Keratinocyte (primary cell): ENCODE measurements at regions not wholly inside any gene's neighbourhood (a gene's known extent, or its start where the extent isn't known, plus 50 kb on each side); places are given as distances from the start of the nearest gene placed in this dataset.

Experiments used
- EZH2 ChIP-seq: IDR thresholded peaks from one replicate; pipeline ENCODE4 v1.6.1; 2012; ENCODE audit warnings: inconsistent platforms, mild to moderate bottlenecking, low read length, moderate library complexity
- TF ChIP-seq, protein P1 (sequence below), 3 experiments: IDR thresholded peaks in 1 of 3; conservative IDR thresholded peaks in 1 of 3; optimal IDR thresholded peaks in 1 of 3; 2 replicates in 2 of 3; 3 replicates in 1 of 3; pipeline versions ENCODE3 to v1.5.1; 2011; ENCODE audit warnings: low read length in 3 of 3, mild to moderate bottlenecking in 3 of 3, moderate library complexity in 2 of 3, control low read depth in 1 of 3, inconsistent platforms in 1 of 3; ENCODE audit not compliant: insufficient read depth in 2 of 3; ENCODE audit errors: extremely low read depth in 1 of 3

DNA sequence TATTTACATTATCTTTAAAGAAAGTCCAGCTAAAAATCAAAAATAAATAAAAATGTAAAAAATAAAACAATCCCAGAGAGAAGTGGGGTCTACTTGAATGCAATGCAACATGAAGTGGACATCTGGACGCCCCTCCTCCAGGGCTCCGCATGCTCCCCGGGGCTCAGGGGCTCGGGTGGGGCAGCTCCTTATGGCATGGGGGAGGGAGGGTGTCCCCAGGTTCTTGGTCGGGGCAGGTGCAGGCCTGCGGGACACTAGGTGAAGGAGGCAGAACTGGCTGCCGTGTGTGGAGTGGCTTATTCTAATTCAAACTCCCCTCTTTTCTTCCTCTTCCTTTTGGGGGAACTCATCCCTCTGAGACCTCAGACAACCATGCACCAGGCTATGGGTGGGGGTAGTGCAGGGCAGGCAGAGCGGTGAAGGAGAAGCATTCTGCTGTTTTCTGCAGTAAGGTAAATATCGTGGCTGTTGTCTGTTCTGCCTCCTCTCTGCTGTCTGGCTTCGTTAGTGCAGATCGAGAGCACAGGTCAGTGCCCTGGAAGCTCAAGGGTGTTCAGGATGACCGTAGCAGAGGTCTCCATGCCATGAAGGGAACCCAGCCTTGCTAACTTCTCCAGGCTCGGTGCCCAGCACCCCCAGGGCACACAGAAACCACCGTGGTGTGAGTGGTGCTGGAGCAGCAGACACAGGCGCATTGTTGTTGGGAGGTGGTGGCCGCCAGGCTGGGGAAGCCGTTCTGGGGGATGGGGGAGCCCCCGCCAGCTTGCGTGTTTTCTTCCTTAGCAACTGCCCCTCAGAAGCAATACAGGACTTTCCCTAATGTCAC, 82.6 kb downstream of the TTLL2 start:
- TF ChIP-seq, protein P1, sequence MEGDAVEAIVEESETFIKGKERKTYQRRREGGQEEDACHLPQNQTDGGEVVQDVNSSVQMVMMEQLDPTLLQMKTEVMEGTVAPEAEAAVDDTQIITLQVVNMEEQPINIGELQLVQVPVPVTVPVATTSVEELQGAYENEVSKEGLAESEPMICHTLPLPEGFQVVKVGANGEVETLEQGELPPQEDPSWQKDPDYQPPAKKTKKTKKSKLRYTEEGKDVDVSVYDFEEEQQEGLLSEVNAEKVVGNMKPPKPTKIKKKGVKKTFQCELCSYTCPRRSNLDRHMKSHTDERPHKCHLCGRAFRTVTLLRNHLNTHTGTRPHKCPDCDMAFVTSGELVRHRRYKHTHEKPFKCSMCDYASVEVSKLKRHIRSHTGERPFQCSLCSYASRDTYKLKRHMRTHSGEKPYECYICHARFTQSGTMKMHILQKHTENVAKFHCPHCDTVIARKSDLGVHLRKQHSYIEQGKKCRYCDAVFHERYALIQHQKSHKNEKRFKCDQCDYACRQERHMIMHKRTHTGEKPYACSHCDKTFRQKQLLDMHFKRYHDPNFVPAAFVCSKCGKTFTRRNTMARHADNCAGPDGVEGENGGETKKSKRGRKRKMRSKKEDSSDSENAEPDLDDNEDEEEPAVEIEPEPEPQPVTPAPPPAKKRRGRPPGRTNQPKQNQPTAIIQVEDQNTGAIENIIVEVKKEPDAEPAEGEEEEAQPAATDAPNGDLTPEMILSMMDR (optimal IDR thresholded peaks at IDR 0.05 in 1 of 3, IDR thresholded peaks at IDR 0.05 in 1 of 3, conservative IDR thresholded peaks at IDR 0.05 in 1 of 3; ENCODE audit: extremely low read depth in 1 of 3, insufficient read depth in 2 of 3, low read length in 3 of 3): no peak
- TF ChIP-seq EZH2: no peak
